H1 (cell line): ENCODE measurements at regions not wholly inside any gene's neighbourhood (a gene's known extent, or its start where the extent isn't known, plus 50 kb on each side); places are given as distances from the start of the nearest gene placed in this dataset.

Experiments used
- CREB1 ChIP-seq: IDR thresholded peaks from 2 replicates; pipeline ENCODE4 v1.6.1; 2012; ENCODE audit warnings: inconsistent platforms
- CTBP2 ChIP-seq: IDR thresholded peaks from 2 replicates; pipeline ENCODE4 v1.7.0; 2011; ENCODE audit warnings: borderline replicate concordance, mild to moderate bottlenecking, moderate library complexity, mixed read lengths, low read length; ENCODE audit not compliant: insufficient read depth, insufficient read length
- PHF8 ChIP-seq: fragments of 200-600 bp; sonication (generic); conservative IDR thresholded peaks from 2 replicates; pipeline ENCODE4 v1.7.1; 2012; ENCODE audit warnings: low read depth, mild to moderate bottlenecking, inconsistent platforms, low read length, moderate library complexity
- YY1 ChIP-seq: IDR thresholded peaks from 2 replicates; pipeline ENCODE4 v1.6.1; 2011; ENCODE audit warnings: low read depth, mild to moderate bottlenecking, low read length

DNA sequence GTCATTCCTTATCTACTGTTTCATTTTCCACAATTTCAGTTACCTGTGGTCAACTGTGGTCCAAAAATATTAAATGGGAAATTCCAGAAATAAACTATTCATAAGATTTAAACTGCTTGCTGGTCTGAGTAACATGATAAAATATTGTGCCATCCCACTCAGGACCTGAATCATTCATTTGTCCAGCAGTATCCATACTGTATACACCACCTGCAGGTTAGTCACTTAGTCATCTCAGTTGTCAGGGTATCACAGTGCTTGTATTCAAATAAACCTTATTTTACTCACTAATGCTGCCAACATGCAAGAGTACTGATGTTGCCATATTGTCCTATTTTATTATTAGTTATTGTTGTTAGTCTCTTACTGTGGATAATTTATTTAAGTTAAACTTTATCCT lies 139.7 kb downstream of the FBXO4 start (continued):
- TF ChIP-seq PHF8 (no peak), YY1 (no peak), CTBP2 (no peak), CREB1 (no peak)
